Dedifferentiated amniotic fluid mesenchymal stem cell (primary cell): ENCODE measurements at regions not wholly inside any gene's neighbourhood (a gene's known extent, or its start where the extent isn't known, plus 50 kb on each side); places are given as distances from the start of the nearest gene placed in this dataset.
"Not testable (repeated sequence)": the region's sequence is repeated elsewhere in the genome, so short reads cannot be mapped to it uniquely, and the experiment has no call there.

Experiments used
- DNase-seq: peaks from one replicate; pipeline ENCODE4 v3.0.0-alpha.2; 2016; ENCODE audit errors: extremely low spot score

DNA sequence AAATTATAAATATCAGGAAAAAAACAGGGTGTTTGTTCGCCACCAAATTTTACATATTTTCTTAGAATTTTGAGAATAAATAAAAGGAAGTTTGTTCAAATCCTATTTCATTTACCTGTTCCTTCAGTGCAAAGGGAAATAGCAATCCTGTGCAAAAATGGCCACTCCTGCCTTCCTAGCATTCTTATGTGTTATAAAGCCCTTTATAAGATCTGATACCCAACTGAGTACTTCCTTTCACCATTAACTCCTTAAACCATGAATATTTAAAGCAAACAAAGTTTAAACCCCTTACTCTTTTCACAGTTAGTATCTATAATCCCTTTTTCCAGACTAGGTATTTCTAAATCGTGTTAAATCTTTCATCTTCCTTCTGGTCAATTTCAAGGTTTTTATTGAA, 427.8 kb downstream of the NR4A2 start:
- no peak for DNase-seq

DNA sequence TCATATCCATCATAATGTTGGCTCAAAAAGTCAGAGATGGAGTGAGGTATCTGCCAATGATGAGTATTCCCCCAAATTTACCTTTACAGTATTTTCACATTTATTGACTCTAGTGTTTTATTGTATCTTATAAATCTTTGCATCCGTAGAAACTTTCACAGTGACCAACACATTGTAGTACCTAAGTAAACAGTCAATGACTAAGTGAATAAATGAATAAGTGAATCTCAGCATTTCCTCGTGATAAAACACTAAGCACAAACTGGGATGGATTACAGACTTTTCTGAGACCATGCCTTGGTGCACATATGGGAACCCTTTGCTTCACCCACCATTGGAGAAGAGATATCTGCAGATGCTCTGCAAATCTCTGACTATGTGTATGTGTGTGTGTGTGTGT, 429.9 kb downstream of the NR4A2 start:
- no peak for DNase-seq

DNA sequence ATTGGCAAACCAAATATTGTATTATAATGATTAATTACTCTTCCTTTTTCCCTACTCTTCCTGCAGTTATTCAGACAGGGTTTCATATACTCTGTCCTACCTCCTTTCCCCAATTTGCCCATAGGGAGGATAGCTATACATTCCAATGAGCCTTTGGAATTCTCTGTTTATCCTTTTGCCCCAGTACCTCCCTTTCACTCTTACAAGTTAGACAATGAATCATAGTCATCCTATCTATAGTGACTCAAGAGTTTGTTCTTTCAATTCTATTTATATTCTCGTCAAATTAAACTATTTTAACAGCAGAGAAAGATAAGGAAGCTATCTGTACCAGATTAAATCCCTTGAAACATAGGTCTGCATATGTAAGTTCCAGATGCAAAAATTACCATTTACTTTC, 437.5 kb downstream of the NR4A2 start:
- peak; percentile 31 for DNase-seq

DNA sequence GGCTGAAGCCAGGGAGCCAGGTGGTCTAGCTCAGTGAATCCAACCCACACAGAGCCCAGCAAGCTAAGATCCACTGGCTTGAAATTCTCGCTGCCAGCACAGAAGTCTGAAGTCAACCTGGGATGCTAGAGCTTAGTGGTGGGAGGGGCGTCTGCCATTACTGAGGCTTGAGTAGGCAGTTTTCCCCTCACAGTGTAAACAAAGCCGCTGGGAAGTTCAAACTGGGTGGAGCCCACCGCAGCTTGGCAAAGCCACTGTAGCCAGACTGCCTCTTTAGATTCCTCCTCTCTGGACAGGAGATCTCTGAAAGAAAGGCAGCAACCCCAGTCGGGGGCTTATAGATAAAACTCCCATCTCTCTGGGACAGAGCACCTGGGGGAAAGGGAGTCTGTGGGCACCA, 452.1 kb downstream of the NR4A2 start:
- DNase-seq, result not testable (repeated sequence)

DNA sequence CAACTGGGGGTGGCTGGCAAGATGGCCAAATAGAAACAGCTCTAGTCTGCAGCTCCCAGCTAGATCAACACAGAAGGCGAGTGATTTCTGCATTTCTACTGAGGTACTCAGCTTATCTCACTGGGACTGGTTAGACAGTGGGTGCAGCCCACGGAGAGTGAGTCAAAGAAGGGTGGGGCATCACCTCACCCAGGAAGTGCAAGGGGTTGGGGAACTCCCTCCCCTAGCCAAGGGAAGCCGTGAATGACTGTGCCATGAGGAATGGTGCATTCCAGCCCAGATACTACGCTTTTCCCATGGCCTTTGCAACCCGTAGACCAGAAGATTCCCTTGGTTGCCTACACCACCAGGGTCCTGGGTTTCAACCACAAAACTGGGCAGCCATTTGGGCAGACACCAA, 452.6 kb downstream of the NR4A2 start:
- DNase-seq, result peak; percentile 57

DNA sequence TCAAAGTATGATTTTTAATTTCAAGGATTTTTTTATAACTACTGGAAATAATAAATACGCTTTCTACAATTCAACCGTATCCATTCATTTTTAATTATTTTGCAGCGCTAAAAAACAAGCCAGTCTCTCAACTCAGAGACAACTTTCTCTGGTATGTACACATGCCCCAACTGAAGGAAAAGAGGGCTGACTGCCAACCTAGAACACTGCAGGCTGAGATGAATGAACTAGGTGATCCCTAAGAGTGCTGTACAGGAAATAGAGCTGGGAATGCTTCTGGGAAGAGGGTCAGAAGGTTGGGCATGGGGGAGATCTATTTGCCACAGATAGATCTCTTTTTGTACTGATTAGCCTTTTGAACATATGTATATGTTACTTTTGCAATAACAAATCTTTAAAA, 460.1 kb downstream of the NR4A2 start:
- DNase-seq, result no peak

DNA sequence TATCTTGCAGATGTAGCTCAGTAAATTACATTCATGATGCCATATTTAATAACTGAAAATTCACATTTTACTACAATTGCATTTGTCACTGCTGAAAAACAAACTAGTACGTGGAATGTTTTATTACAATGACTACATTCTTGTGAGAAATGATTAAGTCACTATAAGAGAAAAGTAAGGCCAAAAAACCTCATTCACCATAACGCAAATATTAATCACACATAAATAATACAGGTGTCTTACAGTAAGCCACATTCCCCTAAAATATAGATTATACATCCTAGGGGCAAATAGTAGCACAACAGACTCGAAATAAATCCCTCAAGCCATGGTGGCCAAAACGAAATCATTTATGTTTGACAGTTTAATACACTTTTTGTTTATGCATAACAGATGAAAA, 460.6 kb downstream of the NR4A2 start:
- DNase-seq, result no peak

DNA sequence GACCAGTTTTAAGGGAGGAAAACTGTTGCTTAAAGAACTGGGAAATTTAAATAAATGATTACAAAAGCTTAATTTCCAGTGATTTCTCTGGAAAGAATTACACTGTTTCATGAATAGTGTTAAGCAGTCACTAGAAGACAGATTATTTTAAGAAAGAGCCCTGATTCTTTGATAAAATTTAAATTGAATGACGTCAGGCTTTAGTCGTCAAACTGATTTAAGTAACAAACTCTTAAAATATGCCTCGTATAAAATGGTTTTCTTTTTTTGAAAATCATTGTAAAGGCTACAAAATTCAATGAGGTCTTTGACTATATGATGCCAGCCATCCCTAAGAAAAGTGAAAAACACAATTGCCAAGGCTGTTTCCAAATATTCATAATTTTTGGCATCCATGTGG, 465.0 kb downstream of the NR4A2 start:
- DNase-seq, result no peak

DNA sequence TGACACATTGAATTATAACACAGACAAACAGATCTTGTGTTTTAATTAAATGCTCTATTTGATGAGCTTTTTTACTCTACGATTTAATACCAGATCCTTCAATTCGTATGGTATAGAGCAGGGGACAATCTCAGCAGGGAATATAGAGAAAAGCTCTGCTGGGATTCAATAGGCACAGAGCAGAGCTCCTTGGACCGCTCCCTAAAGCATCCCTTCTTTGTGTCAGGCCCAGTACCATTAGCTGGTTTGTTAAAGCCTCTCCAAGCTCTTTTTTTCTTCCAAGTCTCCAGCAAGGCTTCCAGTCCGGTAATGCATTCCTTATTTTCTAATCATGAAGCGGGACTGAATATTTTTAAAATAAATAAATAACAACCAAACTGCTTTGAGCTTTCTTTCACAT, 466.0 kb downstream of the NR4A2 start:
- DNase-seq, result no peak

DNA sequence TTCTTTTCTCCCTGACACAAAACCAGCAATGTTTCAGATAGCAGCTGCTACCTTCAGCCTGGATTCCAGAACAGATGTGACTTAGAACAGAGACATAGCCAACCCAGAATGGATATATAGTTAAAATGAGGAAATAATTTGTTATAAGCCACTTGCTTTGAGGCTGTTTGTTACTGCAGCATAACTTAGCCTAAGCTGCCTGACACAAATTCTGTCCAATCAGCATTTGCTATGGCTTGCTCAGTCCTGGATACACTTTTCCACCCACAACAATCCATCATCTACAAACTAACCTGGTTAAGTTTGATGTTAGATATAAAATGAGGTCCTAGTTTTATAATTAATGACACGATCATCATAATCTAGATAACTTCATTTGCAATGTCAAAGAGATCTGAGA, 480.4 kb downstream of the NR4A2 start:
- no peak for DNase-seq

DNA sequence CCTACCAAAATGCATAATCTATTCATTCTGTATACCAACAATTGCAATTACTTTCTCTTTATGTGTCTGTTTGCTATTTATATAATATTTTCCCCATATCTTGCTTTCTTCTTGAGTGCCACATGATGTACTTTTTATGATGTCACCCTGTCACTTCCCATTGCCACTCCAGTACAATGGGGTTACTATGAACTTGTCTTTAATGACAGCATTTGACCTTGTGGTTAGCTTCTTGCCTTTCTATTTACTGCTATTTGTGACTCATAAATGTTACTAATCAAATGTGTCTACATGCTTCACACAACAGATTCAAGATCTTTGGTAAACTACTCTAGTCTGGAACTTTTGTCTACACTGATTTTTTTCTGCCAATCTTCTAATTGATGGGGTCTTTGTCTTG, 486.3 kb downstream of the NR4A2 start:
- no peak for DNase-seq

DNA sequence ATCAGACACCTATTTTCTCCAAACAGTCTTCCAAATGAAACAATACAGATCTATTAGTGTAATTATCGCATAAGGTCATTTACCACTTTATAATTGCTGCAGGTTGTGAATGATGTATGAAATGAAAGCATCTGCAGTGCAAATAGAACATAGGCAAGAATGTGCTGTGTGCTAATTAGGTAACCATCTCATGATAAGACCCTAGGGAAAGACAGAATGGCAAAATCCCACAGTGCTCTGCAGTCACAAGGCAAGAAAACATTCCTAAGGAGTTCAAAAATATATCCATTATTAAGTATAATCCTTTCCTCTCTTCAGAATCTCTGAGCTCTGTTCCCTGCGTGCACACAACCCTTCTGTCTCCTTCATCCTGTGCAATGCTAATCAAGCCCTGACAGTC, 488.1 kb downstream of the NR4A2 start:
- DNase-seq, result no peak

DNA sequence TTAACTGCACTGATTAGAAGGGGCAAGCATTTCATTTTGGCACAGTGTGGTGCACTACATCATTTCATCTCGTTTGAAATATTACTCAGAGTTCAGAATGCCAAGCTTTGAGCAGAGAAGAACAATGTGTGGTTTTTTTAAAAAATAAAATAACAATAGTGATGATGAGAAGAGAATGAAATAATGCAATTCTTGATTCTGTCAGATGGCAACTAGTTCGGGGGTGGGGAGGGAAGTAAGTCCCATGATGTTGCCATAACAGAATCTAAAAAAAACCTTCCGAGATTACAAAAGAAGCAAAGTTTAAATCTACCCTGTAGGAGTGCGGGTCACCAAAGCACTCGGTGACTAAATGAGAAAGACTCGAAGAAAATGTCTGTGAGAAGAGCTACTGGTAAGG, 490.4 kb downstream of the NR4A2 start:
- peak; percentile 81 for DNase-seq

DNA sequence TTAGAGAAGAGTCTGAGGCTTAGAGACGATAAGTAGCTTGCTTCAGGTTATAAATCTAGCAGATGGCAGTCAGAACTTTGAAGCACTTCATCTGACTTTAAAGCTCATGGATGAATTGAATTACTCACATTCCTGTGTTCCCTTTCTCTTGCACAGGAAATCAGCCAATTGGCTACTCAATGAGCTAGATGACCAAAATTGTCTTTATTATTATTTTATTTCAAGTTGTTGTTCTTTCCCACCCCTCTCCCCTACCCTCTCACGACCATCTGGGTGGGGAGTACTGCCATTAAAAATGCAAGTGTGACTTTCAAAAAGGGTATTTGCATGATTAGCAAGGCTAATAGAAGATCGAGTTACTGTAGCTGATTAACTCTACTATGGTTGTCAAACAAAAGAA, 491.1 kb downstream of the NR4A2 start:
- DNase-seq, result no peak

DNA sequence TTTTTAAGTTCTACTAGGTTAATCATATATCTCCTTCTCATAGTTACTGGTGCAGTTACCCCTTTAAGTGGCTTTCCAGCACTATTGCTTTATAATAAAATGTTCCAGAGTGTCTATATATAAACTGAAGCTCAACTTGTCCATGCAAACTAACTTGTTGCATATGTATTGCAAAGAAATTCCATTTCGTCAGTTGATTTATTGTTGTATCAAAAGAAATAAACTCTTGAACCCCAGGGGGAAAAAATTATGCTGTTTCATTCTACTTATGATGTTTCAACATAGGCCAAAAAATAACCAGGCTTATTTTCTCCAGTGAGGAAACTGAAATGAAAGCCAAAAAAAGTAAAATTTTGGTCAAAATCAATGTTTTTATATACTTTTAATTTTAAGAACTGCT, 491.9 kb downstream of the NR4A2 start:
- DNase-seq, result peak; percentile 56

DNA sequence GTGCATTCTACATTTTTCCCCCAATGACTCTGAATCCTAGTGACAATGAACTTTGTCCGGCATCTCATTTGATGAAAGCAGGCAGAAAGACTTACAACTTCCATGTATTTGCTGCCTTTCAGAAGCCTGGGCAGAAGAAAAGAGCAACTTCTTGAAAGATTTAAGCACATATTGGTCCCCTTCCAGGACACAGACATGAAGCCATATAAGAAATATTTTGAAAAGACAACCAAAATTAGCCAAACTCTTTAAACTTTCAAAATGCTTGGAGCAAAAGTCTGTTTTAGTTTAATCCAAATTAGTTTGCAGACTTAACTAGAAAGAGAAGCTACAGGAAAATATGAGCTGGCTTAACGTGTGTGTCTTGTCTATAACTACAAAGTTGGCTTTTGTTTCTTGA, 492.5 kb downstream of the NR4A2 start:
- DNase-seq, result no peak

DNA sequence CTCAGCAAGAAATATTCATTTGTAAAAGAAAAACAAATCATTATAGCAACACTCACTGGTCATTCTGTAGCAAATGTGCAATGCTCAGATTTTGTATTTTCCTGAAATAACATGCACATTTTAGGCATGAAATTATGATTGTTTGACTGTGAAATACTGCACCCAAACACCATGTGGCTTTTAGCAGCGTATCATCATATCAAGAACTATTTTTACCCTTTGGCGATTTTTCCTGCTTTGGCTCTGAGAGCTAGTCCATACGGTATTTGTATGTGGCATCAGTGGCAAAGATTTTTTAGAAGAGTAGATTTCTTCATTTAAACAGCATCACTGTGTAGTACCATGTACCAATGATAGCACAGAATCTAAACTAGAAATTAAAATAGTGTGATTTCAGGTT, 493.1 kb downstream of the NR4A2 start:
- DNase-seq, result no peak

DNA sequence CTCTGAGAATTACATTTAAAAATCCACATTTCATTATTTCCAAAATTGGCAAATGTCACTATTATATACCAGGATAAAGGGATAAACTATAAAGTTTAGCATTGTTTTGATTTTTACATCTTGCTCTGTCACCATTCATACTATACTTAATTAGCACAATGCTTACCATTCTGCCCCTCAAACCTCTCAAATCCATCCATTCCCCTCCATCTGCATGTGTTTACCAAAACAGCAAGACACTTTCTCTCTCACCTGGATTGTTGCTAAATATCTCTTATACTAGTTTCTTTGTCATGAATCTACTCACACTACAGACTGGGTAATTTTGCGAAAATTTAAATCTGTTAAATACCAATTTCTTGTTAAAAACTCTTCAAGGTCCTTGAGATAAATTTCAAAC, 496.1 kb downstream of the NR4A2 start:
- no peak for DNase-seq

DNA sequence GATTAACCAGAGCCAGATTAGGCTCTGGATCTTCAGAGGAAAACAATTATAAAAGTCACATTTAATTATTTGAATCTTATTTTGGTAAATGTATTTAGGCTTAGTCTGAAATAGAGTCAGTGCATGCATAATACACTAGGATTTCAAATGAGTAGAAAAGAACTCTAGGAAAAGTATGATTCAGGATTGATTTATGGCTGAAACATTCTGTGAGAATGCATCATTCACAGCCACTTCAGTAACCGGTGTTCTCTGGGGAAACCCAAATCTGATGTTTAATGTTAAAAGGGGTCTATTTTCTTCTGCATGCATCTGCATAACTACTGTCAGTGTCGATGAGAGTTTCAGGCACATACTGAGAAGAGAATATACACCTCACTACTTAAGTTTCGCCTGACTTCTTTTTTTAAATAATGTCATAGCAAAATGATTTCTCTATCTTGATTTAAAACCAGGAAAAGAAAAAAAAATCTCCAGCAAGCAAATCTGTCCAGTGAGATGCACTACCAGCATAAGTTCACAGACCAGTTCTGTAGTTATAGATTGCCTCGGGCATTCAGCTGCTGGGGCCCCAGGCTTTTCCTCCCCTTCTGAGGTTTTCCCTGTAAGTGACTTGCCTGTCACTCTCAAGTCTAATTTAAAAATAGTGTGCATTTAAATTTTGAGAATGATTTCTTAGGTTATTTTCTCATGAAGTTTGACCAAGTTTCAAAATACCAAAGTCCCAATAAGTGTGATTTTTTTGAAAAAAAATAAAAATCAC, 501.5 kb downstream of the NR4A2 start:
- DNase-seq, result no peak

DNA sequence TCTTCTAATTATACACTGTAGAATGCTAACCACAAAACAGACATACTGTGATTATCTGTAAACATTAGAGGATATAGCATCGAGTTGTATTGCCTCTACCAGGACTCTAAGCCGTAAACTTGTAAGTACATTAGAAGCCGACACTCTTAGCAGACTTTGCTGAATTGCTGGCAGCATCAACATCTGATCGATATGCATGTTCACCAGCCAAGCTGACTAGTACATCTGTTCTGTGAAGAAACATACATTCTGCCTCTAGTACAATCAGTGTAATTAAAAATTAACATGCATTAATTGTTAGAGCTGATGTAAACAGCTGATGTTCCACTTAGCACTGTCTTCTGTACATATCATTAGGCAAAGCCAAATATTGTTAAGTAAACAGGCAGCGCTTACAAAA, 502.2 kb downstream of the NR4A2 start:
- no peak for DNase-seq

DNA sequence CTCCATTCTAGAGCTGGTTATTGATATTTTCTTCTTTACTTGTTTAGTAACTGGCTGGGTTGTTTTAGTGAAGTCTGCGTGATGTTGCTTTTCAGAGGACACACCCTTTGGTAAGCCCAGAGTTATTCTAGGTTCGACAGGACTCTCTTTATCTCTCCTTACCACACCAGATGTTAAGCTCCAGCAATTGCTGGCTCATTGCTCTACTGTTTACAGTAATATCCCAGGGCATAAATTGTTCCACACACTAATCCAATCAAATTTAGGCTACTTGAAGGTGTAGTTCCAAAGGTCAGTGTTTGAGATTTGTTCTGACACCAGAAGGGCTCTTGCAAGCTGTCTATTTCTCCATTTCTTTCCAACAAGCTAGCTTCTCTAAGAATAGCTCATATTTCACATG, 506.6 kb downstream of the NR4A2 start:
- no peak for DNase-seq

DNA sequence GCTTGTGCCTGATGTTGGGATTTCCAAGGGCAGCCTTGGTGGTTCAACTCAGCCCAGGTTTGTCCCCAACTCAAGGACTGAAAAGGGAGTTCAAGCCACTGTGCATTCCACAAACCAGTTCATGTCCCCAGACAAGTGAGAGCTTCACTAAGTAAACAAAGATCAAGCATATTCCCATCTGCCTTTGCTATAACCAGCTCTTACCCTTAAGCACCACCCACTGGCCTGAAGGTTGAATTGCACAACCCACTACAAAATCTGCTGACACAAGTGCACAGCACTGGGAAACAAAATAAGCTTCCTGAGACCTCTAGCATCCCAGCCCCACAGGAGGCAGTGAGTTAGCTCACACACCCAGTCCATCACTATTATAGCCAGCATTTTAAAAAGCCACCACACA, 516.7 kb downstream of the NR4A2 start:
- DNase-seq, result no peak

DNA sequence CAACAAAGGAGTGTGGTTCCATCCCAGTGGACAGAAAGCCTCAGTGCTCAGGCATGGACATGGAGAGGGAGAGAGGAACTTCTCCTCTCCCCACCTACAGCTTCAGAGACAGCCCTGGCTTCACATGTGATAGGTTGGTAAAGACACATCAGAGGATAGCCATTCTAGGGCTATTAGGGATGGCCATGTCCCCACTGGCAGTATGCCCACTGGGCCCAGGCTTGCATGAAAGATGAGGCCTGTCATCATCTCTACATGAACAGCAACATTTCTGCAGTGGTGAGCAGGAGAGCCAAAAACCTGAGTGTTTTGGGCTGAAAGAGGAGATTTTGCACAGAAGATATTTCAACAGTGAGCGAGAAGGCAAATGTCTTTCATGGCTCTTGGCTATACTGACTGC, 517.2 kb downstream of the NR4A2 start:
- DNase-seq, result no peak

DNA sequence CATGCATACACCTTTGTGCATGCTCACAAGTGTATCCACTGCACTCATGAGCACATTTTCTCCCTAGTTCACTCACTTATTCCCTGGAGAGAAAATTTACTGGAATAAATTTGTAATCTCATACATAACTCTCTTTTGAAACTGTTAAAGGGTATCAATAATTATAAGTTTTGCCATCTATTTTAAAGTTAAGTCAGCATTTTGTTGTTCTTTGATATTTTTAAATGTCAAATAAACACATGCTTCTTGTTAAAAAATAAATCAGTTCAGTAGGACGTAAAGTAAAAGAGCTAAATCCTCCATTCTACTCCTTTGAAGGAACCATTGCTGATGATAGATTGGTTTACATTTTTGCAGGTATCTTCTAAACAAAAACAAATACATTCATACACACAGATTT, 522.1 kb downstream of the NR4A2 start:
- no peak for DNase-seq
